ENCODE measurements at regions not wholly inside any gene's neighbourhood (a gene's known extent, or its start where the extent isn't known, plus 50 kb on each side); places are given as distances from the start of the nearest gene placed in this dataset.

DNA sequence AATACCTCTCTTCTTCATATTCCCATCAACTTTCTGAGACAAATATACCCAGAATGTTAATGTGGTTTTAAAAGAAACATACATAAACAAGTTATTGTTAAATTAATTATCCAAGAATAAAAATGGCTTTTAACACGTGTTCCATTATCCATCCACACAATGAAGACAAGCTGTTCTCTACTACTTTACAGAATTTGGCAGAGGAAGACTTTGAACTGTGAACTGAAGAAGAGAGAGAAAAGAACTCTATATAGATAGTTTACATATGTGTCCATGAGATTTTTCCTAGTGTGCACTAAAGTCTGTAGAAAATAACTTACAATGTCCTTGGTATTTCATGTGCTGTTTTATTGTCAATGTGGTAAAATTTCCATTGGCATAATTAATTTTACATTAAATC is 207.0 kb upstream of the COL3A1 start:
- TF ChIP-seq, protein P1, sequence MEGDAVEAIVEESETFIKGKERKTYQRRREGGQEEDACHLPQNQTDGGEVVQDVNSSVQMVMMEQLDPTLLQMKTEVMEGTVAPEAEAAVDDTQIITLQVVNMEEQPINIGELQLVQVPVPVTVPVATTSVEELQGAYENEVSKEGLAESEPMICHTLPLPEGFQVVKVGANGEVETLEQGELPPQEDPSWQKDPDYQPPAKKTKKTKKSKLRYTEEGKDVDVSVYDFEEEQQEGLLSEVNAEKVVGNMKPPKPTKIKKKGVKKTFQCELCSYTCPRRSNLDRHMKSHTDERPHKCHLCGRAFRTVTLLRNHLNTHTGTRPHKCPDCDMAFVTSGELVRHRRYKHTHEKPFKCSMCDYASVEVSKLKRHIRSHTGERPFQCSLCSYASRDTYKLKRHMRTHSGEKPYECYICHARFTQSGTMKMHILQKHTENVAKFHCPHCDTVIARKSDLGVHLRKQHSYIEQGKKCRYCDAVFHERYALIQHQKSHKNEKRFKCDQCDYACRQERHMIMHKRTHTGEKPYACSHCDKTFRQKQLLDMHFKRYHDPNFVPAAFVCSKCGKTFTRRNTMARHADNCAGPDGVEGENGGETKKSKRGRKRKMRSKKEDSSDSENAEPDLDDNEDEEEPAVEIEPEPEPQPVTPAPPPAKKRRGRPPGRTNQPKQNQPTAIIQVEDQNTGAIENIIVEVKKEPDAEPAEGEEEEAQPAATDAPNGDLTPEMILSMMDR (tag by site-specific recombination; IDR thresholded peaks at IDR 0.05): no peak
- no peak for TF ChIP-seq HOXC10 (CRISPR knock-in tag; IDR thresholded peaks at IDR 0.05)
- no peak for TF ChIP-seq YY1 (tag by site-specific recombination; IDR thresholded peaks at IDR 0.05)
- no peak for TF ChIP-seq ZNF558 (tag by site-specific recombination; IDR thresholded peaks at IDR 0.05)
- TF ChIP-seq, protein P2, sequence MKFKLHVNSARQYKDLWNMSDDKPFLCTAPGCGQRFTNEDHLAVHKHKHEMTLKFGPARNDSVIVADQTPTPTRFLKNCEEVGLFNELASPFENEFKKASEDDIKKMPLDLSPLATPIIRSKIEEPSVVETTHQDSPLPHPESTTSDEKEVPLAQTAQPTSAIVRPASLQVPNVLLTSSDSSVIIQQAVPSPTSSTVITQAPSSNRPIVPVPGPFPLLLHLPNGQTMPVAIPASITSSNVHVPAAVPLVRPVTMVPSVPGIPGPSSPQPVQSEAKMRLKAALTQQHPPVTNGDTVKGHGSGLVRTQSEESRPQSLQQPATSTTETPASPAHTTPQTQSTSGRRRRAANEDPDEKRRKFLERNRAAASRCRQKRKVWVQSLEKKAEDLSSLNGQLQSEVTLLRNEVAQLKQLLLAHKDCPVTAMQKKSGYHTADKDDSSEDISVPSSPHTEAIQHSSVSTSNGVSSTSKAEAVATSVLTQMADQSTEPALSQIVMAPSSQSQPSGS (tag by site-specific recombination; IDR thresholded peaks at IDR 0.05; ENCODE audit: low read depth): no peak
- TF ChIP-seq, protein P3, sequence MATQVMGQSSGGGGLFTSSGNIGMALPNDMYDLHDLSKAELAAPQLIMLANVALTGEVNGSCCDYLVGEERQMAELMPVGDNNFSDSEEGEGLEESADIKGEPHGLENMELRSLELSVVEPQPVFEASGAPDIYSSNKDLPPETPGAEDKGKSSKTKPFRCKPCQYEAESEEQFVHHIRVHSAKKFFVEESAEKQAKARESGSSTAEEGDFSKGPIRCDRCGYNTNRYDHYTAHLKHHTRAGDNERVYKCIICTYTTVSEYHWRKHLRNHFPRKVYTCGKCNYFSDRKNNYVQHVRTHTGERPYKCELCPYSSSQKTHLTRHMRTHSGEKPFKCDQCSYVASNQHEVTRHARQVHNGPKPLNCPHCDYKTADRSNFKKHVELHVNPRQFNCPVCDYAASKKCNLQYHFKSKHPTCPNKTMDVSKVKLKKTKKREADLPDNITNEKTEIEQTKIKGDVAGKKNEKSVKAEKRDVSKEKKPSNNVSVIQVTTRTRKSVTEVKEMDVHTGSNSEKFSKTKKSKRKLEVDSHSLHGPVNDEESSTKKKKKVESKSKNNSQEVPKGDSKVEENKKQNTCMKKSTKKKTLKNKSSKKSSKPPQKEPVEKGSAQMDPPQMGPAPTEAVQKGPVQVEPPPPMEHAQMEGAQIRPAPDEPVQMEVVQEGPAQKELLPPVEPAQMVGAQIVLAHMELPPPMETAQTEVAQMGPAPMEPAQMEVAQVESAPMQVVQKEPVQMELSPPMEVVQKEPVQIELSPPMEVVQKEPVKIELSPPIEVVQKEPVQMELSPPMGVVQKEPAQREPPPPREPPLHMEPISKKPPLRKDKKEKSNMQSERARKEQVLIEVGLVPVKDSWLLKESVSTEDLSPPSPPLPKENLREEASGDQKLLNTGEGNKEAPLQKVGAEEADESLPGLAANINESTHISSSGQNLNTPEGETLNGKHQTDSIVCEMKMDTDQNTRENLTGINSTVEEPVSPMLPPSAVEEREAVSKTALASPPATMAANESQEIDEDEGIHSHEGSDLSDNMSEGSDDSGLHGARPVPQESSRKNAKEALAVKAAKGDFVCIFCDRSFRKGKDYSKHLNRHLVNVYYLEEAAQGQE (tag by site-specific recombination; IDR thresholded peaks at IDR 0.05): no peak
- TF ChIP-seq ZEB2 (tag by site-specific recombination; IDR thresholded peaks at IDR 0.05): no peak
- no peak for TF ChIP-seq MYNN (tag by site-specific recombination; IDR thresholded peaks at IDR 0.05; ENCODE audit: borderline replicate concordance)
- TF ChIP-seq ZNF394 (tag by site-specific recombination; IDR thresholded peaks at IDR 0.05; ENCODE audit: borderline replicate concordance): no peak
- TF ChIP-seq, protein P4, sequence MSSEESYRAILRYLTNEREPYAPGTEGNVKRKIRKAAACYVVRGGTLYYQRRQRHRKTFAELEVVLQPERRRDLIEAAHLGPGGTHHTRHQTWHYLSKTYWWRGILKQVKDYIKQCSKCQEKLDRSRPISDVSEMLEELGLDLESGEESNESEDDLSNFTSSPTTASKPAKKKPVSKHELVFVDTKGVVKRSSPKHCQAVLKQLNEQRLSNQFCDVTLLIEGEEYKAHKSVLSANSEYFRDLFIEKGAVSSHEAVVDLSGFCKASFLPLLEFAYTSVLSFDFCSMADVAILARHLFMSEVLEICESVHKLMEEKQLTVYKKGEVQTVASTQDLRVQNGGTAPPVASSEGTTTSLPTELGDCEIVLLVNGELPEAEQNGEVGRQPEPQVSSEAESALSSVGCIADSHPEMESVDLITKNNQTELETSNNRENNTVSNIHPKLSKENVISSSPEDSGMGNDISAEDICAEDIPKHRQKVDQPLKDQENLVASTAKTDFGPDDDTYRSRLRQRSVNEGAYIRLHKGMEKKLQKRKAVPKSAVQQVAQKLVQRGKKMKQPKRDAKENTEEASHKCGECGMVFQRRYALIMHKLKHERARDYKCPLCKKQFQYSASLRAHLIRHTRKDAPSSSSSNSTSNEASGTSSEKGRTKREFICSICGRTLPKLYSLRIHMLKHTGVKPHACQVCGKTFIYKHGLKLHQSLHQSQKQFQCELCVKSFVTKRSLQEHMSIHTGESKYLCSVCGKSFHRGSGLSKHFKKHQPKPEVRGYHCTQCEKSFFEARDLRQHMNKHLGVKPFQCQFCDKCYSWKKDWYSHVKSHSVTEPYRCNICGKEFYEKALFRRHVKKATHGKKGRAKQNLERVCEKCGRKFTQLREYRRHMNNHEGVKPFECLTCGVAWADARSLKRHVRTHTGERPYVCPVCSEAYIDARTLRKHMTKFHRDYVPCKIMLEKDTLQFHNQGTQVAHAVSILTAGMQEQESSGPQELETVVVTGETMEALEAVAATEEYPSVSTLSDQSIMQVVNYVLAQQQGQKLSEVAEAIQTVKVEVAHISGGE (tag by site-specific recombination; conservative IDR thresholded peaks at IDR 0.05; ENCODE audit: low read depth): no peak
